ENCODE measurements at regions not wholly inside any gene's neighbourhood (a gene's known extent, or its start where the extent isn't known, plus 50 kb on each side); places are given as distances from the start of the nearest gene placed in this dataset.

GRCh38 chr6:4296552-4296951 is 161.2 kb upstream of the ECI2 start:
- TF ChIP-seq EZH2phosphoT487 (IDR thresholded peaks at IDR 0.05; ENCODE audit: insufficient read depth, low read depth) = no peak
- no peak for TF ChIP-seq EZH2 (IDR thresholded peaks at IDR 0.05; ENCODE audit: insufficient read depth, poor library complexity, severe bottlenecking)

Measured in GM23248 (cell line).